ENCODE measurements at regions not wholly inside any gene's neighbourhood (a gene's known extent, or its start where the extent isn't known, plus 50 kb on each side); places are given as distances from the start of the nearest gene placed in this dataset.

DNA sequence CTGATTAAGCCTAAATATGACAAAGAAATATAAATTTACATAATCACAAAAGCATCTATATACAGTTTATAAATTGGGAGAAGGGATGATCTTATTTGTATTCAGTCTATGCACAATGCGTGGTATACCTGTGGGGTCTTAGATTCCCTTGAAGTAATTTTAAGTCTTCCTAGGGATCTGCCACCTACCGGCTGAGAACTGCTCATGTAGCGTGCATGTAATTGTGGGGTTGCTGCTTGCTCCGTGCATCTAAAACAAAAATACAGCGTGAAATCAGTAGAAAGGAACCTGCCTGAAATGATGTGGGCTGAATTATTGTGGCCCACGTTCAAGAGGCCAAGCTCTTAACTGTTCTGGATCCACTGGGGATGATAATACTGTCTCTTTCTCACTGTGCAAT is 187.3 kb downstream of the MBOAT1 start:
- H3K27ac ChIP-seq (ENCODE audit: low read depth, low read length): no peak overlapping the region
- H3K9me2 ChIP-seq (replicated peaks; ENCODE audit: insufficient read depth, low read length): no peaks in the 10 kb centered on the region
- no peaks in the 10 kb centered on the region for H3K9me3 ChIP-seq (ENCODE audit: insufficient read depth, low read length)
- H2AFZ ChIP-seq (ENCODE audit: low read depth, low read length, severe bottlenecking): no peak overlapping the region
- no peak overlapping the region for H3K9ac ChIP-seq (ENCODE audit: low read length)
- no peak overlapping the region for H3K4me3 ChIP-seq (ENCODE audit: insufficient read depth, low read length, poor library complexity, severe bottlenecking)
- H3K27me3 ChIP-seq (ENCODE audit: low read length): no peaks in the 10 kb centered on the region
- no peak overlapping the region for H3K4me2 ChIP-seq (ENCODE audit: low read depth, low read length, poor library complexity, severe bottlenecking)
- no peaks in the 10 kb centered on the region for H3K79me2 ChIP-seq (ENCODE audit: insufficient read depth, low read length)
- no peaks in the 10 kb centered on the region for H3K36me3 ChIP-seq (ENCODE audit: low read length)
- H4K20me1 ChIP-seq (ENCODE audit: low read depth, low read length): no peaks in the 10 kb centered on the region
- no peaks in the 10 kb centered on the region for H3F3A ChIP-seq (ENCODE audit: insufficient read depth)
- no peak for TF ChIP-seq EZH2phosphoT487 (conservative IDR thresholded peaks at IDR 0.05; ENCODE audit: low read length)

- Histone ChIP-seq H3K9me2 (replicated peaks; ENCODE audit: insufficient read depth, low read length) (no peaks in the 10 kb centered on the region), H3F3A (ENCODE audit: insufficient read depth) (no peaks in the 10 kb centered on the region), H3K4me2 (ENCODE audit: low read depth, low read length, poor library complexity, severe bottlenecking) (no peak overlapping the region)
These were observed 186.6 kb downstream of the MBOAT1 start for GRCh38 chr6:20025681-20026080.

GRCh38 chr6:20028143-20028542 is 184.1 kb downstream of the MBOAT1 start:
- H3K9me2 ChIP-seq (replicated peaks; ENCODE audit: insufficient read depth, low read length): no peaks in the 10 kb centered on the region
- no peaks in the 10 kb centered on the region for H3K9me3 ChIP-seq (ENCODE audit: insufficient read depth, low read length)
- no peak overlapping the region for H3K27ac ChIP-seq (ENCODE audit: low read depth, low read length)
- no peak overlapping the region for H3K4me3 ChIP-seq (ENCODE audit: insufficient read depth, low read length, poor library complexity, severe bottlenecking)
- no peak overlapping the region for H3K9ac ChIP-seq (ENCODE audit: low read length)
- no peaks in the 10 kb centered on the region for H3K79me2 ChIP-seq (ENCODE audit: insufficient read depth, low read length)
- H3K27me3 ChIP-seq (ENCODE audit: low read length): no peaks in the 10 kb centered on the region
- H4K20me1 ChIP-seq (ENCODE audit: low read depth, low read length): no peaks in the 10 kb centered on the region
- H3K36me3 ChIP-seq (ENCODE audit: low read length): no peaks in the 10 kb centered on the region
- H3K4me2 ChIP-seq (ENCODE audit: low read depth, low read length, poor library complexity, severe bottlenecking): no peak overlapping the region
- no peak overlapping the region for H2AFZ ChIP-seq (ENCODE audit: low read depth, low read length, severe bottlenecking)
- TF ChIP-seq, protein P1, sequence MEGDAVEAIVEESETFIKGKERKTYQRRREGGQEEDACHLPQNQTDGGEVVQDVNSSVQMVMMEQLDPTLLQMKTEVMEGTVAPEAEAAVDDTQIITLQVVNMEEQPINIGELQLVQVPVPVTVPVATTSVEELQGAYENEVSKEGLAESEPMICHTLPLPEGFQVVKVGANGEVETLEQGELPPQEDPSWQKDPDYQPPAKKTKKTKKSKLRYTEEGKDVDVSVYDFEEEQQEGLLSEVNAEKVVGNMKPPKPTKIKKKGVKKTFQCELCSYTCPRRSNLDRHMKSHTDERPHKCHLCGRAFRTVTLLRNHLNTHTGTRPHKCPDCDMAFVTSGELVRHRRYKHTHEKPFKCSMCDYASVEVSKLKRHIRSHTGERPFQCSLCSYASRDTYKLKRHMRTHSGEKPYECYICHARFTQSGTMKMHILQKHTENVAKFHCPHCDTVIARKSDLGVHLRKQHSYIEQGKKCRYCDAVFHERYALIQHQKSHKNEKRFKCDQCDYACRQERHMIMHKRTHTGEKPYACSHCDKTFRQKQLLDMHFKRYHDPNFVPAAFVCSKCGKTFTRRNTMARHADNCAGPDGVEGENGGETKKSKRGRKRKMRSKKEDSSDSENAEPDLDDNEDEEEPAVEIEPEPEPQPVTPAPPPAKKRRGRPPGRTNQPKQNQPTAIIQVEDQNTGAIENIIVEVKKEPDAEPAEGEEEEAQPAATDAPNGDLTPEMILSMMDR (IDR thresholded peaks at IDR 0.05; ENCODE audit: insufficient read depth, low read length, poor library complexity, severe bottlenecking): no peak
- TF ChIP-seq EZH2phosphoT487 (conservative IDR thresholded peaks at IDR 0.05; ENCODE audit: low read length): no peak
- H3F3A ChIP-seq (ENCODE audit: insufficient read depth): no peaks in the 10 kb centered on the region

More at GRCh38 chr6:20025681-20026080, 186.6 kb downstream of the MBOAT1 start:
- H3K27me3 ChIP-seq (ENCODE audit: low read length): no peaks in the 10 kb centered on the region
- H3K4me3 ChIP-seq (ENCODE audit: insufficient read depth, low read length, poor library complexity, severe bottlenecking): no peak overlapping the region
- H3K9ac ChIP-seq (ENCODE audit: low read length): no peak overlapping the region
- no peaks in the 10 kb centered on the region for H3K36me3 ChIP-seq (ENCODE audit: low read length)
- H2AFZ ChIP-seq (ENCODE audit: low read depth, low read length, severe bottlenecking): no peak overlapping the region
- H3K79me2 ChIP-seq (ENCODE audit: insufficient read depth, low read length): no peaks in the 10 kb centered on the region
- TF ChIP-seq, protein P1 (IDR thresholded peaks at IDR 0.05; ENCODE audit: insufficient read depth, low read length, poor library complexity, severe bottlenecking): no peak
- TF ChIP-seq EZH2phosphoT487 (conservative IDR thresholded peaks at IDR 0.05; ENCODE audit: low read length): no peak
- no peaks in the 10 kb centered on the region for H4K20me1 ChIP-seq (ENCODE audit: low read depth, low read length)
- no peaks in the 10 kb centered on the region for H3K9me3 ChIP-seq (ENCODE audit: insufficient read depth, low read length)
- no peak overlapping the region for H3K27ac ChIP-seq (ENCODE audit: low read depth, low read length)

GRCh38 chr6:20028562-20028961 is 183.7 kb downstream of the MBOAT1 start:
- Histone ChIP-seq H3F3A (ENCODE audit: insufficient read depth) (no peaks in the 10 kb centered on the region), H3K27me3 (ENCODE audit: low read length) (no peaks in the 10 kb centered on the region), H3K36me3 (ENCODE audit: low read length) (no peaks in the 10 kb centered on the region), H3K4me2 (ENCODE audit: low read depth, low read length, poor library complexity, severe bottlenecking) (no peak overlapping the region), H3K27ac (ENCODE audit: low read depth, low read length) (no peak overlapping the region), H3K9ac (ENCODE audit: low read length) (no peak overlapping the region), H3K4me3 (ENCODE audit: insufficient read depth, low read length, poor library complexity, severe bottlenecking) (no peak overlapping the region), H2AFZ (ENCODE audit: low read depth, low read length, severe bottlenecking) (no peak overlapping the region), H3K9me2 (replicated peaks; ENCODE audit: insufficient read depth, low read length) (no peaks in the 10 kb centered on the region), H3K9me3 (ENCODE audit: insufficient read depth, low read length) (no peaks in the 10 kb centered on the region), H4K20me1 (ENCODE audit: low read depth, low read length) (no peaks in the 10 kb centered on the region), H3K79me2 (ENCODE audit: insufficient read depth, low read length) (no peaks in the 10 kb centered on the region)
- TF ChIP-seq, protein P1 (IDR thresholded peaks at IDR 0.05; ENCODE audit: insufficient read depth, low read length, poor library complexity, severe bottlenecking): no peak
